CD4-positive, alpha-beta T cell treated with Interferon gamma for 1 hour (primary cell): ENCODE measurements at regions not wholly inside any gene's neighbourhood (a gene's known extent, or its start where the extent isn't known, plus 50 kb on each side); places are given as distances from the start of the nearest gene placed in this dataset.
"Not testable (repeated sequence)": the region's sequence is repeated elsewhere in the genome, so short reads cannot be mapped to it uniquely, and the experiment has no call there.

Experiments used
- DNase-seq: peaks from one replicate; pipeline ENCODE4 v3.0.0-alpha.2; 2020

DNA sequence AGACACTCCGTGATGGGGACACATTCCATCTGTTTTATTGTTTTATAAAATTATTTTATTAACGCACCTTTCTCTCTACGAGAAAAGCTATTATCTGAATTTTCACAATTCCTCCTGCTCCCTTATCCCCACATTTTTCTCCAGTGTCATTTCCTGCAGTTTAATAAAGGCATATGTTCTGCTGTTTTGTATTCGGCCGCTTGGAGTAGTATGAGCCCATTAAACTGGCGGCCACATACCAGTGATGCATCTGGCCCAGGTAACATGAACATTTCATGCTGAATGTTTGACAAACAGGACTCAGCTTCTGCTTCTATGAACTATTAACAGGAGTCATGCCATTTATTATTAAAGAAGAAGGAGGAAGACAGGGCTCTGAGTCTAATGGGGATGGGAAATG lies 511.0 kb downstream of the TMEM121 start:
- DNase-seq: no peak

DNA sequence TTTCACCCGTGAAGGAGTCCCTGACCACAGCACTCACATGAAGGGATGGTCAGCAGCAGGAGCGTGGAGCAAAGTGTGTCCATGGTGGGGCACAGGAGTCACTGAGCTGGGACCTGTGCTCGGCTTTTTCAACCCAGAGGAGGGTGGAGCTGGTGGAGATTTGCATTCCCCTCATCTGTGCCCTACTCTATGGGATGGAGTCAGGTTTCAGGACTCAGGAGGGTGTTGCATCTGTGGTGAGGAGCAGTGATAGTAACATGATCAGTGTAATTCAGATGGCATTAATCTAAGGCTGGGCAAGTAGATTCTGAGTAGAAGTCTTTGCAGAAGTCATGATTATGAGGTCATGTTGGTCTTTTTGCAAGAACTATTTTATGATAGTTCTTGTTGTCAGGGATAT lies 511.9 kb downstream of the TMEM121 start:
- DNase-seq: no peak

DNA sequence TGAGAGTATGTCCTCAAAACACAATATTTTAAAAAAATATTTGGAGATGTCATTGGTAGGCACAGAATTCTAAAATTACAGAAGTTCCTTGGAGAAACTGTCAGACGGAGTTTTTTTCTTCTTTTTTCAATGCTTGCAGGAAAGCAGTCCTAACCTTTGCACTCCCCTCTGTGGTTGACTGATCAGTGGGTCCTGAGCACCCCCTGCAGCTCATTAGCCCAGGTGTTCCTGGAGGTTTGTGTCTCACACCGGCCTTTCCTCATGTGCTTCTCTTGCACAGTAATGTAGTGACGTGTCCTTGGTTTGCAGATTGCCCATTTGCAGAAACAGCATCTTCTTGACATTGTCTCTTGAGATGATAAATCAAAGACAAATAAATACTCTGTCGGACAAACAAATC lies 513.0 kb downstream of the TMEM121 start:
- DNase-seq: no peak

DNA sequence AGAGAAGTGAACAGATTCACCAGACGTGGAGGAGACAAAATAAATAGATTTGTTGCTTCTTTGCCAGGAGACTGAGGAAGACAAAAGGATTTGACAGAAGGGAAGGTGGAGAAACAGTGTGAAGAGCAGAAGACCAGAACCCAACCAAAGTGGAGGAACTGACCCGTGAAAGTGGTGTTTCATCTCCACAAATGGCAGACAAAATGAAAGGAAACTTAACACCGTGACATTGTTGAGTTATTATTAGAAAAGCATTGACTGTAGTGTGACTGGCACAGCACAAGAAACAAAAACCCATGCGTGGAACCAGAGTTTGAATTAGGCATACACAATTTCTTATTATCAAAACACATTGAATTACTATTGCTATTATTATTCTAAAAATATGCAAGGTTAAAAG lies 518.1 kb downstream of the TMEM121 start:
- no peak for DNase-seq

DNA sequence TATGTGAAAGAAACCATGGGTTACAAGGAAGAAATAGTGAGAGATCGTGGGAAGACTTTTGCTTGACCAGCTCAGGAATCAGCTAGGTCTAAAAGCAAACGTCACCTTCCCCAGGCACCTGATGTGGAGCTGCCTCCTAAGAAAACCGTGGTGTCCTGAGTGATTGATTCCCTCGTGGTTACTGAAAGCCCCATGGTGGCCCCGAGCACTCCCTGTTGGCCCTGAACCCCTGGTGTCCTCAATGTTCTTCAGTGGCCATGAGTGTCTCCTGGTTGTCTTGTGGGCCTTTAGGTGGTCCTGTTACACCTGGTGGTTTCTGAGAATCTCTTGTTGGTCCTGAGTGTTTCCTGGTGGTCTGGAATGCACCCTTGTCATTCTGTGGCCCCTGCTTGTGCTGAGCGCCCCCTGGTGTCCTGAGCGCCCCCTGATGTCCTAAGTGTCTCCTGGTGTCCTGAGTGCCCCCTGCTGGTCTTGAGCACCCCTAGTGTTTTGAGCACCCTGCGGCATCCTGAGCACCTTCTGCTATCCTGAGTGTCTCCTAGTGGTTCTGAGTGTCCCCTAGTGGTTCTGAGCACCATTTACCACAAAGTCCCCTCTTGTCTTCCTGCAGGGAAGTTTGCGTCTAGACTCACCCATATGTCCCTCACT lies 518.7 kb downstream of the TMEM121 start:
- DNase-seq: peak; percentile 74

DNA sequence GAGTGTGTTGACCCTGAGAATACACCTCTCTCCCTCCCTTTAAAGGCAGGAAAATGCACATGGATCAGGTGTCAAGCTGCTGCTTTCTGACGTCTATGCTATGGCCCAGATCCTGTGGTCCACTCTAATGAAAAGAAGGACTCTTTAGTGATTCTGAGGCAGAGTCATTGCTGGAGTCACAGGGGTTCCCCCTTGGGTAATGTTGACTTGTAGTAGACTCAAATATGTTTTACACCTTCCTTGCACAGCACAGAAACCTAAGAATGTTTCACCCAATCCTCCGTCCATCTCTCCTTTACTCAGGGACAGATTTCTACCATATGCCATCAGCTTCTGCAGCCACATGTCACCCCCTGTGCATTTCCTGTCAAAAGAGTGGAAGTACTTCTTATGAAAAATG lies 525.4 kb downstream of the TMEM121 start:
- DNase-seq: no peak

DNA sequence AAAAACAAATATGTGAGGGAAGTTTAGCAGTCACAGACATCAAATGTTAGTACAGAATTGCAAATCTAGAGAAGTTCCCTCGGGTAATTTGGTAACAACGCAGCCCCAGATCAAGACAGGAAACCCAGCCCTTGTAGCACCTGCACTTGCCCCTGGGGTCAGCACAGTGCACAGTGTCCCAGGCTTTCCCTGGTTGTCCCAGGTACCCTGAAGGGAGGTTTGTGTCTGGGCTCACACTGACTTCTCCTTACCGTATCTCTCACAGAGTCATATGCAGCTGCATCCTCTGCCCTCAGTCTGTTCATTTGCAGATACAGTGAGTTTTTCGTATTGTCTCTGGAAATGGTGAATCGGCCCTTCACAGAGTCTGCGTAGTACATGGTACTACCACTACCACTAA lies 528.9 kb downstream of the TMEM121 start:
- no peak for DNase-seq

DNA sequence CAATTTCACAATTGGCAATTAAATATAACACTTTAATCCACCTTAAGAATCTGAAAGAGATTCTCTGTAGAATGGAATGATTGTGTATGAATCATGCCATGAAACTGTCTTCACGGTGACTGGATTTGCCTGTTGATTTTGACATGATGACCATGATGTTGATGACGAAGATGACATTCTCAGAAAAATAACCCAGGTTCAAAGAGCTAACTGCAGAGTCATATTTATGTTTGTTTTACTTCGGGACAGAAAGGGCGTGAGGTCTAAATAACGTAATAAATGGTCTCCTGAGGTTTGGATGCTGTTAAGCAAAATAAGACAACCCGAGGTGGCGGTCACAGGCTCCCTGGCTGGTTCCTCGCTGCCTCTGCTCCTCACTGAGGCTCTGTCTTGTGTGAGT lies 532.0 kb downstream of the TMEM121 start:
- no peak for DNase-seq

DNA sequence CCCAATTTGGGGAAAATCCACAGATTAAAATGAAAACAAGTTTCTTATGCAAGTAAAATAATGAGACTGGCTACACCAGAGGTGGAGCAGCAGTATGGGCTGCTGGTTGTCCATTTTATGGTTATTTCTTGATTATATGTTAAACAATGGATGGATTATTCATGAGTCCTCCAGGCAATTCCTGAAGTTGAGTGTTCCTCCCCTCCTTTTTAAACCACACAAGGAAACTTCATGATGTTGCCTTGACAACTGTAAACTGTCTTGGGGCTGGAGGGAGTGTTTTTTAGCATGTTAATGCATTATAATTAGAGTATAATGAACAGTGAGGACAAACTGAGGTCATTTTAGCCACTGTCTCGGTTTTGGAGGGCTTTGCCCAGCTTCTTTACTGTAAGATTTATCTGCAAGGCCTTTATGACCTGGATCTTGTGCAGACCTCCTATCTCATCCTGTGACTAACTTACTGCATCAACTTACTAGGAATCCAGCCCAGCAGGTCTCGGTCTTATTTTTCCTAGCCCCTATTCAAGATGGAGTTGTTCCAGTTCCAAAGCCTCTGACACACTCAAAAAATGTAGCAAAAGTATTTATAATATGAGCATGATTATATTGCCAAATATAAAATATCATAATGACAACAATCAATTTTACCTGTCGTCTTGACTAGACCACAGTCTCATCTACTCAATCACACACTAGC lies 534.0 kb downstream of the TMEM121 start:
- no peak for DNase-seq

DNA sequence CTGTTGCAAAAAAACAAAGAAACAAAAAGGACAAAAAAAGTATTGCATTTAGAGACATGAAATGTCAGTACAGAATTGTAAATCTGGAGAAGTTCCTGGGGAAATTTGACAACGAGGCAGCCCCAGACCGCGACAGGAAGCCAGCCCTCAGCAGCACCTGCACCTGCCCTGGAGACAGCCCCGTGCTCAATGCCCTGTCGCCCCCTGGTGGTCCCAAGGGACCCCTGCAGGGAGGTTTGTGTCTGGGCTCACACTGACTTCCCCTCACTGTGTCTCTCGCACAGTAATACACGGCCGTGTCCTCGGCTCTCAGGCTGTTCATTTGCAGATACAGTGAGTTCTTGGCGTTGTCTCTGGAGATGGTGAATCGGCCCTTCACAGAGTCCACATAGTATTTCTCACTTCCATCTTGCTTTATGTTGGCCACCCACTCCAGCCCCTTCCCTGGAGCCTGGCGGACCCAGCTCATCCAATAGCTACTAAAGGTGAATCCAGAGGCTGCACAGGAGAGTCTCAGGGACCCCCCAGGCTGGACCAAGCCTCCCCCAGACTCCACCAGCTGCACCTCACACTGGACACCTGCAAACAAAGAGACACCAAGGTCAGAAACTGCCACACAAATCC lies 535.6 kb downstream of the TMEM121 start:
- peak; percentile 78 for DNase-seq

DNA sequence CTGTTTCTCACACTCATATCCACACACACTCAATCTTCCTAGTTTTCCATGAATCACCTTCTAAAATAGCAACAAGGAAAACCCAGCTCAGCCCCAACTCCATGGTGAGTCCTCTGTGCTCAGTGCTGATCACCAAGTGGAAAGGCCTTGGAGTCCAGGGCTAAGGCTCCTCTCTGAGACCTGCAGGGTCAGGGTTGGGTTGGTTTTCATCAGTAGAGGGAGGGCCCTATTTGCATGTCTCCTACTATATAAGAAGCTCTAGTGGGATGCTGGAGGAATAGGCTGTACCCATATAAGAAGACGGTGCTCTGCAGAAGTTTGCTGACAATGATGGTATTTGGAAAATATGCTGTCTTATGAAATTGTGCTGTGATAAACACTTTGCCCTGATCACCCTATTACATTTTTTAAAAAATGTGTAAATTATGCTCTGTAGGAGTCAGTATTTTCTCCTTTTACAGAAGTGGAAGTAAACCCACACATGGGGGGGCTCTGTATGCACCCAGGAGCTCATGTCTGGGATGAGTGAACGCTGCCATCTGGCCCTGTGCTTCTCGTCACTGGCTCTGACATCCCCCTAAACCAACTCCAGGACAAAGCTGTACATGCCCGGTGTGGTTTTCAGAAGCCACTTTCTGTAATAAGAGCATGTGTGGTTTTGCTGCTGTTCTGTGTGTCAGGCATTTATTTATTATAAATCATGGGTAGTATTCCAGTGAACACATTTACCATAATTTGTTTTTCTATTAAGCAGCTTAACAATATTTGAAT lies 536.3 kb downstream of the TMEM121 start:
- no peak for DNase-seq

DNA sequence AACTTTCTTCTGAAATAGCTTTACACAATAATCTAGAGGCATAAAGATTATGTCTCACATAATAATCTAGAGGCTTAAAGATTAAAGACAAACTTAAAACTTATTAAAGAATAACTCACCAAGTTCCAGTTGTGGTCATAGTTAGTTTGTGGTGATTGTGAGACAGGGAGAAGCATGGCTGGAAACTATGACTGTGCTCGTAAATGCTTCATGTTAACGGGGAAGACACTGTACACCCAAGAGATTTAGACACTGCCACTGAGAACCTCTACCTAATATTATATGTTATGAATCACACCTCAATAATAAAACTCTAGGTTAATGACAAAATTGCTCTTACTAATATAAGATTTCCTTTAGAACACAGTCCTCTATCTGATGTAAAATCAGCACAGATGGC lies 541.6 kb downstream of the TMEM121 start:
- DNase-seq: no peak

DNA sequence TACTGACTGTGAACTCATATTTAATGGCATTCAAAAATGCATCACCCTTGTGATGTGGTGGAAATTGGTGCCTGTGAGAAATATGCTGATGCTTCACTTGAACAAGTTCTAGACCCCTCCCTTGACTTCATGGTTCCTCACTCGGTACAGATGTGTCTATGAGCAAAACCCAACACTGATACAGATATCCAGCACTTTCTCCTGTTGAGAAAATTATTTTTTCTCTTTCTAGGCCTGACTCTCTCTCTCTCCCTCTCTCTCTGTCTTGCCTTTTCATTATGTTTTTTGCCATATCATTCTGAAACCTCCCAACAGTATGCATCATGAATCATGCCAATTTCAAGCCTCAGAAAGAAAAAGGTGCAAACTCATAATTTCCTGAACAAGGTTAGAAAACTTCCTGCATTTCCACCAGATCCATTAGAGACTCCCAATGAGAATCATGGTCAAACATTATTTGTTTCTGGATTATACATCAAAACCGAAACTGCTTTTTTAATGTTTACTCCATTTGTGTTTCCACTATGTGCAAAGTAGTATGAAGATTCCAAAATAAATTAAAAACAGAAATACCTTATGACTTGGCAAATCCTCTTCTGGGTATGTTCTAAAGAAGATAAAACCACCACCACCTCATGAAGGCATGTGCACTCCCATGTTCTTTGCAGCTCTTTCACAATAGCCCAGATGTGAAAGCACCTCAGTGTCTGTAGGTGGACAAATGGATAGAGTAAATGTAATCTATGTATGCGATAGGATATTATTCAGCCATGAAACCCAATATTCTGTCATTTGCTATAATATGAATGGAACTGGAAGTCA lies 543.6 kb downstream of the TMEM121 start:
- no peak for DNase-seq

DNA sequence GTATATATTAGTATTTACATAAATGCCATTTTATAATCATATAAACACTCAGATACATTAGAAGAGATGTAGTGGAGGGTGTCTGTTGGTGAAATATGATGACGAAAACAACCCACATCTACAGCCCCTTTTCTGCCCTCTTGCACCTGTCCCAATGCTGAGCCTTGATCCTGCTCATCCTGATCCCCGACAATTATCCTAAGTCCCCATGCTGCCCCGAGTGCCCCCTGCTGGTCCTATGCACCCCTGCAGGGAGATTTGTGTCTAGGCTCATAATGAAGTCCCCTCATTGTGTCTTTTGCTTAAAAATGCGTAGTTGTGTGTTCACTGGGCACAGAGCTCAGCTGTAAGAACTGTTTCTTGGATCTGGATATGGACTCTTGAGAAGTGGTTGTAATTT lies 554.5 kb downstream of the TMEM121 start:
- DNase-seq: no peak

DNA sequence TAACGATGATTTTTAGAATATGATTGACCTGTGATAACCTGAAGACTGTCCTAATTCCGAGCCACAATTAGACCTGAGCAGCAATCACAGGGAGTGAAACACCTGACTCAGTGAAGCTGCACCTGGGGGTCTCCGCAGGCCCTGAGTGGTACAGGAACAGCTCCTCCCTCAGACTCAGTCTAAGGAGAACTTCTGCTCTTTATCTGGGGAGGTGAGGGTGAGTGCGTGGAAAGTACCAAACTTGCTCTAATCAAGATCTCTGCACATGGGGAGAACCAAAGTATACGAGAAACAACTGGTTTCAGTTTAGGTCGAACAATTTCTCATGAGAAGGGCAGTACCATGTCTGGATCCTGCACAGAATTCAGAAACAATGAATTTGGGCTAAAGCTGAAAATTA lies 555.3 kb downstream of the TMEM121 start:
- DNase-seq: not testable (repeated sequence)

DNA sequence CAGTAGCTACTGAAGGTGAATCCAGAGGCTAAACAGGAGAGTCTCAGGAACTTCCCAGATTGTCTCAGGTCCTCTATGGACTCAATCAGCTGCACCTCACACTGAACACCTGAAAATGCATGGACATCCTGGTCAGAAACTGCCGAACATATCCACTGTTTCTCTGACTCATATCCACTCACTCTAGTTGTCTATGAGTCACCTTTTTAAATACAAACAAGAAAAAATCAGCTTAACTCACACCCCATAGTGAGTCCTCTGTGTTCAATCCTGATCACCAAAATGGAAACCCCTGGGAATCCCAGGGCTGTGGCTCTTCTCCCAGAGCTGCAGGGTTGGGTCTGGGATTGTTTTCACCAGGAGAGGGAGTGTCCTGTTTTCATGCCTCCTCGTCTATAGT lies 556.7 kb downstream of the TMEM121 start:
- DNase-seq: no peak

DNA sequence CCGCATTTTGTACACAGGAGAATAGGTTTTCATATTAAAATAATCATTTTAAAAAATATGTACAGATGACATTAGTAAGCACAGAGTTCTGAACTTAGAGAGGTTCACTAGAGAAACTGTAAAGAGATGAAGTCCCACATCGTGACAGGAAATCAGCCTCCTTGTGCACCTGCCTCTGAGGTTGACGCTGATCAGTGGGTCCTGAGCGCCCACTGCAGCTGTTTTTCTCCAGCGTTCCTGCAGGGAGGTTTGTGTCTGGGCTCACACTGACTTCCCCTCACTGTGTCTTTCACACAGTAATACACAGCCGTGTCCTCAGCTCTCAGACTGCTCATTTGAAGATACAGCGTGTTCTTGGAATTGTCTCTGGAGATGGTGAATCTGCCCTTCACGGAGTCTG lies 561.5 kb downstream of the TMEM121 start:
- DNase-seq: no peak

DNA sequence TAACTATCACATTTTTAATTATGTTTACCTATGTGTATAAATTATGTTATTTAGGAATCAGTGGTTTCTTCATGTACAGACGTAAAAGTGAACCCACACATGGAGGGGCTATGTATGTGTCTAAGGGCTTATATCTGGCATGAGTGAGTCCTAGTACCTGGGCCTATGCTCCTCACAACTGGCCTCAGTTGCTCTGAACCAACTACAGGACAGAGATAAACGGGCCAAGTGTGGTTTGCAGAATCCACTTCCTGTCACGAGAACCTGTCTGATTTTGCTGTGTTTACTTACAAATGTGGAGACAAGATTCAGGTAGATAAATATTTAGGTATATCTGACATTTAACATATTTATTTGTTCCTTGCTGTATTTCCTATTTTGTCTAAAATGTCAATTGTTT lies 562.5 kb downstream of the TMEM121 start:
- not testable (repeated sequence) for DNase-seq

DNA sequence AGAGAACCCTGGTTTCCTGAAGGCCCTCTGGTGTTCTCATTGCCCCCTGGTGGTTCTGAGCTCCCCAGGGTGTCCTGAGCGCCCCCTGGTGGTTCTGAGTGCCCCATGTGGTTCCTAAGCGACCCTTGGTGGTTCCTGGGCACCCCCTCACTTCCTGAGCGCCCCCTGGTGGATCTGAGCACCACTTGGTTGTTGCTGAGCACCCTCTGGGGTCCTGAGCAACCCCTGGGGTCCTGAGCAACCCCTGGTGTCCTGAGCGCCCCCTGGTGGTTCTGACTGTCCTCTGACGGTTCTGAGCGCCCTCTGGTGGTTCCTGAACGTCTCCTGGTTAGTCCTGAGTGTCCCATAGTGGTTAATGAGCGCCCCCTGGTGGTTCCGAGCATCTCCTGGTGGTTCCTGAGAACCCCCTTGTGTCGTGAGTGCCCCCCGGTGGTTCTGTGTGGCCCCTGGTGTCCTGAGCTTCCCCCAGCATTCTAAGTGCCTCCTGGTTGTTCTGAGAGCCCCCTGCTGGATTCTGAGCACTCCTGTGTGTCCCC lies 568.3 kb downstream of the TMEM121 start:
- DNase-seq: peak; percentile 71

DNA sequence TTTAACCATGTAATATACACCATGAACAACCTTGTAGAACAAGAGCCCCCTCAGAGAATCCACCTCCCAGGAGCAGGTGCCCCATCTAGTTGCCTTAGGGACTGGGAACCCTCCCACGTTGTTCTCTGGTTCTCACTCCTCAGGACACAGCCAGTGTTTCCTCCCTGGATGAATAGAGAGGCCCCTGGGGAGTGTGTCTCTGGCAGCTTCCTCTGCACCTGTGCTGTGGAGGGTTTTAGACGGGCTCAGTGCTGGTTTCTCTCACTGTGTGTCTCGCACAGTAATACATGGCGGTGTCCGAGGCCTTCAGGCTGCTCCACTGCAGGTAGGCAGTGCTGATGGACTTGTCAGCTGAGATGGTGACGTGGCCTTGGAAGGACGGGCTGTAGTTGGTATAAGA lies 581.3 kb downstream of the TMEM121 start:
- DNase-seq: no peak

DNA sequence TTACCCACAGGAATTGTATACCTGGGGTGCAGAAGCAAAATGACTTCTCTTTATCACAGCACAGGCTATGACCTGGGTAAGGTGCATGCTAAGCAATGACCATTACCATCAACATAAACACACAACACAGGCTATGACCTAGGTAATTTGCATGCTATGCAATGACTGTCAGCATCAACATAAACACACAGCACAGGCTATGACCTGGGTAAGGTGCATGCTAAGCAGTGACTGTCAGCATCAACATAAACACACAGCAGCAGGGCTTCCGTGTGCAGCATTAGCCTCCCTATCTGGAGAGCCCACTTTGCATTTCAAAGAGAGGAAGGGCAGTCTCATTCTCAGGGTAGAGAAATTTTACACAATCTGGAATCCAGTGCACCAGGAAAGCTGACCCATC lies 583.0 kb downstream of the TMEM121 start:
- no peak for DNase-seq

DNA sequence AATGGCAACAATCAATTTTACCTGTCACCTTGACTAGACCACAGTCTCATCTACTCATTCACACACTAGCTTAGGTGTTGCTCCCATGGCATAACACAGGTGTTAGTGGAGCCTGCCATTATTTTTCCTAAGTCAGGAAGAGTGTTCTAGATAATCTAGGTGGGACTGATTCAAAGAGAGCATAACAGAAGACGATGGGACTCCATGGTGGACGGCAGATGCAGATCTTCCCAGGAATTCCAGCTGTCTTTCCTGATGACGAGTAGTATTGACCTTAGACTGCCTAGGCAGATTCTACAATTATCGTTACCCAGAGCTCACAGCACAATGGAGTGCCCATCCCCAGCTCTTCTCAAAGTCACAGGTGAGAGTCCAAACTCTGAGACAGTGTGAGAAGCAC lies 589.0 kb downstream of the TMEM121 start:
- DNase-seq: no peak
